ENCODE measurements at regions not wholly inside any gene's neighbourhood (a gene's known extent, or its start where the extent isn't known, plus 50 kb on each side); places are given as distances from the start of the nearest gene placed in this dataset.

GRCh38 chrX:13099121-13099520, 54.7 kb upstream of the FAM9C start:
- TF ChIP-seq, protein P1, sequence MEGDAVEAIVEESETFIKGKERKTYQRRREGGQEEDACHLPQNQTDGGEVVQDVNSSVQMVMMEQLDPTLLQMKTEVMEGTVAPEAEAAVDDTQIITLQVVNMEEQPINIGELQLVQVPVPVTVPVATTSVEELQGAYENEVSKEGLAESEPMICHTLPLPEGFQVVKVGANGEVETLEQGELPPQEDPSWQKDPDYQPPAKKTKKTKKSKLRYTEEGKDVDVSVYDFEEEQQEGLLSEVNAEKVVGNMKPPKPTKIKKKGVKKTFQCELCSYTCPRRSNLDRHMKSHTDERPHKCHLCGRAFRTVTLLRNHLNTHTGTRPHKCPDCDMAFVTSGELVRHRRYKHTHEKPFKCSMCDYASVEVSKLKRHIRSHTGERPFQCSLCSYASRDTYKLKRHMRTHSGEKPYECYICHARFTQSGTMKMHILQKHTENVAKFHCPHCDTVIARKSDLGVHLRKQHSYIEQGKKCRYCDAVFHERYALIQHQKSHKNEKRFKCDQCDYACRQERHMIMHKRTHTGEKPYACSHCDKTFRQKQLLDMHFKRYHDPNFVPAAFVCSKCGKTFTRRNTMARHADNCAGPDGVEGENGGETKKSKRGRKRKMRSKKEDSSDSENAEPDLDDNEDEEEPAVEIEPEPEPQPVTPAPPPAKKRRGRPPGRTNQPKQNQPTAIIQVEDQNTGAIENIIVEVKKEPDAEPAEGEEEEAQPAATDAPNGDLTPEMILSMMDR (IDR thresholded peaks at IDR 0.05) = no peak
- TF ChIP-seq POLR2A (IDR thresholded peaks at IDR 0.05) = no peak
